ENCODE measurements at regions not wholly inside any gene's neighbourhood (a gene's known extent, or its start where the extent isn't known, plus 50 kb on each side); places are given as distances from the start of the nearest gene placed in this dataset.
"Not testable (repeated sequence)": the region's sequence is repeated elsewhere in the genome, so short reads cannot be mapped to it uniquely, and the experiment has no call there.

- intact Hi-C loops (cut with DNase I): no loop called here
Observed at GRCh38 chr1:121483234-121483633, 298.5 kb downstream of the SRGAP2C start.

DNA sequence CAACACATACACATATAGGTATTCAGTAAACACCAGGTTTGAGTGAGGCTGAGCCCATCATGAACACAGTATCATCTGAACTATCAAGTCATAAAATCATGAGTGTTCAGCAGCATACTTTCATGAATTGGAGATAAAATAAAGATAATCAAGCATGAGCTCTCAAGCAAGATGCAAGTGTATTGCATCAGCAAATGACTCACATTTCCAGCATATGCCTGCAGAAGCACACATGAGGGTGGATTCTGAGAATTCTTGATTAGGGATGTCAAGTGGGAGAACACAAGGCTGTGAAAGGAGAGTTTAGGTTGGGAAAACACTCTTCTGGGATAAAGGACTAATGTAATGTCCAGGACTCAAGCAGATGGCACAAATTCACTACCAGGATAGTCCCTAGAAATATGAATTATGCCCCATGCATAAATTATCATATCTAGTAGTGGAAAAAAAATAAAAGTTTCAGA, 299.2 kb downstream of the SRGAP2C start:
- Histone ChIP-seq H3K4me3 (no peak overlapping the region), H3K9me3 (no peaks in the 10 kb centered on the region), H3K27ac (no peak overlapping the region), H3K27me3 (no peaks in the 10 kb centered on the region), H3K36me3 (no peaks in the 10 kb centered on the region), H3K4me1 (no peaks in the 10 kb centered on the region)
- TF ChIP-seq CTCF (IDR thresholded peaks at IDR 0.05): no peak
- intact Hi-C loops (cut with DNase I): no loop called here
- DNase-seq (ENCODE audit: low spot score in 2 of 2): no peak

More at GRCh38 chr1:121483234-121483633, 298.5 kb downstream of the SRGAP2C start:
- H3K4me1 ChIP-seq: no peaks in the 10 kb centered on the region
- no peak overlapping the region for H3K4me3 ChIP-seq
- no peak overlapping the region for H3K27ac ChIP-seq
- TF ChIP-seq CTCF (IDR thresholded peaks at IDR 0.05): no peak
- H3K36me3 ChIP-seq: no peaks in the 10 kb centered on the region
- H3K27me3 ChIP-seq: no peaks in the 10 kb centered on the region
- DNase-seq (ENCODE audit: low spot score in 2 of 2): no peak
- H3K9me3 ChIP-seq: no peaks in the 10 kb centered on the region

DNA sequence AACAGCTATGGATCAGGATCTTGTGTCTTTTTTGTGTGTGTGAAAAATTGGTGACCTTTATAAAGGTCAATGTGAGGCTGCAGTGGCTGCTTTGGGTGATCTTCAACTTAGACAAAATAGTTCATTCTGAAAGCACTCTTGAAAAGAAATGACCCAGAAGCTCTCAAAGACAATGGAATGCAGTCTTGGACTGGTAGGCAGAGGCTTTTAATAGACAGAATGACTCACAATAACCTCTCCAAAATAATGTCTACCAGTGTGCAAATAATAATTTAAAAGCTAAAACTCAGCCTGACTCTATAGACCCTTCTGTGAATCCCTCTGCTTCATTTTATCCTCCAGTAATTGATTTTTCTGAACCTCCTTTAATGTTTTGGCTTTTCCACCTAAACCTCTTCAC, 310.0 kb downstream of the SRGAP2C start:
- H3K4me1 ChIP-seq: not testable (repeated sequence)

GRCh38 chr1:121511455-121511854, 326.7 kb downstream of the SRGAP2C start:
- intact Hi-C loops (cut with DNase I); H3K27ac ChIP-seq; DNase-seq (ENCODE audit: low spot score in 2 of 2); H3K27me3 ChIP-seq; H3K36me3 ChIP-seq; H3K4me3 ChIP-seq; H3K4me1 ChIP-seq; H3K9me3 ChIP-seq: not testable (repeated sequence)

More for the DNA sequence above, 310.0 kb downstream of the SRGAP2C start:
- DNase-seq (ENCODE audit: low spot score in 2 of 2); H3K9me3 ChIP-seq; H3K36me3 ChIP-seq; H3K4me3 ChIP-seq; H3K27me3 ChIP-seq; H3K27ac ChIP-seq; intact Hi-C loops (cut with DNase I): not testable (repeated sequence)

DNA sequence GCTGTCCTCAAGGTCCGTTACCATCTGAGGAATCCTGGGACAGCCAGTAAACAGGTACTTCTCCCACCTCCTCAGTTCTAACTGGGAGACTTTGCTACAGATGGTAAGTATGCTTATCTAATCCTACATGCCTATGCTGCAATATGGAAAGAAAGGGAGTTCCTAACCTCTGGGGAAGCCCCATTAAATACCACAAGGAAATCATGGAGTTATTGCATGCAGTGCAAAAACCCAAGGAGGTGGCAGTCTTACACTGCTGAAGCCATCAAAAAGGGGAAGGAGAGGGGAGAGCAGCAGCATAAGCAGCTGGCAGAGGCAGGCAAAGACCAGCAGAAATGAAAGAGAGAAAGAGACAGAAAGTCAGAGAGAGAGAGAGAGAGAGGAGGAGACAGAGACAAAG, 327.1 kb downstream of the SRGAP2C start:
- DNase-seq (ENCODE audit: low spot score in 2 of 2); H3K36me3 ChIP-seq; intact Hi-C loops (cut with DNase I); H3K9me3 ChIP-seq; H3K4me1 ChIP-seq; H3K27me3 ChIP-seq; H3K27ac ChIP-seq; H3K4me3 ChIP-seq: not testable (repeated sequence)

- intact Hi-C loops (cut with DNase I): no loop called here
- H3K36me3 ChIP-seq: no peaks in the 10 kb centered on the region
- no peak for DNase-seq (ENCODE audit: low spot score in 2 of 2)
- H3K27me3 ChIP-seq: peaks cover 7% of the 10 kb centered on the region
- H3K9me3 ChIP-seq: peaks cover 0 to 2% of the 10 kb centered on the region in 2 donors
- peaks cover 0 to 2% of the 10 kb centered on the region in 2 donors for H3K4me1 ChIP-seq
- H3K4me3 ChIP-seq: no peak overlapping the region
- H3K27ac ChIP-seq: no peak overlapping the region
- TF ChIP-seq CTCF (IDR thresholded peaks at IDR 0.05): no peak
Observed at GRCh38 chr1:121515235-121515634, 330.5 kb downstream of the SRGAP2C start.

DNA sequence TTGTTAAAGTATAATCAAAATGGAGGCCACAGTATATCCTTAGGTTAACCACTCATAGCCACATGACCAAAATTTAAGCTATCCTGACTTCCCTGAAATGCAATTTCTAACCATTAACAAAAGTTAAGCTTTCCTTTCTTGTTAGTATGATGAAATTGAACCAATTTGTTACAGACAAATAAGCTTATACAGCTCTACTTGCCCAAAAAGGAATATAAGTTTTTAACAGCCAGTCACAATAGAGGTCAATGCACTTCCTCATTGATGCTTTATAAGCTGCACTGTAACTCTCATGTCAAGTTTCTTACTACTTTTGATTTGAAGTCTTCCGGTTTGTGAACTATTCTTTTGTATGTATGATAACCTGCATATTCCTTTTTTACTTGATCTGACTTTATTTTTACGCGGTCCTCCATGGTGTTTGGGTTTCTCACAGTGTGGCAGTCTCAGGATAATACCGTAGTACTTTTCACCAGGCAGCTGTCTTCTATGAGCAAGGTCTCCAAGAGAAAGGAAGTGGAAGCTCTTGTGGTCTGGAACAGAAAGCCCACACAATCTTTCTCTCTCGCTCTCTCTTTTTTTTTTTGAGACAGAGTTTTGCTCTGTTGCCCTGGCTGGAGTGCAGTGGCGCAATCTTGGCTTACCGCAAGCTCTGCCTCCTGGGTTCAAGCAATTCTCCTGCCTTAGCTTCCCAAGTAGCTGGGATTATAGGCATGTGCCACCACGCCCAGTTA, 331.6 kb downstream of the SRGAP2C start:
- H3K27ac ChIP-seq: no peak overlapping the region
- DNase-seq (ENCODE audit: low spot score in 2 of 2): no peak
- no peak for TF ChIP-seq CTCF (IDR thresholded peaks at IDR 0.05)
- intact Hi-C loops (cut with DNase I): no loop called here
- peaks cover 0 to 2% of the 10 kb centered on the region in 2 donors for H3K9me3 ChIP-seq
- H3K4me3 ChIP-seq: no peak overlapping the region
- H3K36me3 ChIP-seq: no peaks in the 10 kb centered on the region
- peaks cover 7% of the 10 kb centered on the region for H3K27me3 ChIP-seq
- H3K4me1 ChIP-seq: peaks cover 0 to 2% of the 10 kb centered on the region in 2 donors
